ENCODE measurements at regions not wholly inside any gene's neighbourhood (a gene's known extent, or its start where the extent isn't known, plus 50 kb on each side); places are given as distances from the start of the nearest gene placed in this dataset.

GRCh38 chr7:19401461-19401860 lies 256.2 kb upstream of the FERD3L start (continued):
- TF ChIP-seq REST (IDR thresholded peaks at IDR 0.05; ENCODE audit: unreplicated experiment) = no peak
- no peak for TF ChIP-seq JUNB (IDR thresholded peaks at IDR 0.05; ENCODE audit: unreplicated experiment)
- TF ChIP-seq CTCF (conservative IDR thresholded peaks at IDR 0.05; ENCODE audit: low read depth in 2 of 2) = no peak
- no peak for TF ChIP-seq NANOG (IDR thresholded peaks at IDR 0.05; ENCODE audit: borderline replicate concordance)
- TF ChIP-seq EZH2 (IDR thresholded peaks at IDR 0.05; ENCODE audit: low read depth, unreplicated experiment) = no peak
- TF ChIP-seq STAT1 (IDR thresholded peaks at IDR 0.05; ENCODE audit: unreplicated experiment) = no peak

GRCh38 chr7:19400758-19401254 lies 255.6 kb upstream of the FERD3L start:
- H3K27ac ChIP-seq (ENCODE audit: low read depth) = no peak overlapping the region
- ATAC-seq = no peak
- no peak overlapping the region for H3K27ac Mint-ChIP-seq
- H3K9me2 ChIP-seq (ENCODE audit: insufficient read depth) = no peaks in the 10 kb centered on the region
- no peaks in the 10 kb centered on the region for H3K27me3 Mint-ChIP-seq (ENCODE audit: insufficient read depth, low read depth, poor library complexity)
- no peaks in the 10 kb centered on the region for H3K9me3 Mint-ChIP-seq
- H3F3A ChIP-seq (replicated peaks; ENCODE audit: low read depth) = no peaks in the 10 kb centered on the region
- H3K36me3 Mint-ChIP-seq (ENCODE audit: low read depth) = no peaks in the 10 kb centered on the region
- H3K27me3 ChIP-seq (ENCODE audit: insufficient read depth) = no peaks in the 10 kb centered on the region
- H3K79me2 ChIP-seq (replicated peaks; ENCODE audit: insufficient read depth) = no peaks in the 10 kb centered on the region
- peaks cover 11% of the 10 kb centered on the region for H3K4me1 ChIP-seq (ENCODE audit: insufficient read depth)
- no peak for DNase-seq (ENCODE audit: low spot score)
- peaks cover 19% of the 10 kb centered on the region for H3K4me1 Mint-ChIP-seq
- H3K36me3 ChIP-seq (ENCODE audit: insufficient read depth) = no peaks in the 10 kb centered on the region
- no peak overlapping the region for H2AFZ ChIP-seq
- no peak overlapping the region for H3K4me3 Mint-ChIP-seq
- no peaks in the 10 kb centered on the region for H4K20me1 ChIP-seq (replicated peaks; ENCODE audit: insufficient read depth)
- no peak overlapping the region for H3K4me3 ChIP-seq
- H3K4me2 ChIP-seq = no peak overlapping the region
- no peak for TF ChIP-seq STAT1 (IDR thresholded peaks at IDR 0.05; ENCODE audit: unreplicated experiment)
- TF ChIP-seq NANOG (IDR thresholded peaks at IDR 0.05; ENCODE audit: borderline replicate concordance) = no peak
- no peak for TF ChIP-seq JUNB (IDR thresholded peaks at IDR 0.05; ENCODE audit: unreplicated experiment)
- TF ChIP-seq EZH2 (IDR thresholded peaks at IDR 0.05; ENCODE audit: low read depth, unreplicated experiment) = no peak
- TF ChIP-seq EZH2phosphoT487 (IDR thresholded peaks at IDR 0.05; ENCODE audit: unreplicated experiment) = no peak
- no peak for TF ChIP-seq ZNF462 (CRISPR knock-in tag; IDR thresholded peaks at IDR 0.05)
- TF ChIP-seq POLR2AphosphoS5 (IDR thresholded peaks at IDR 0.05; ENCODE audit: low read depth) = no peak
- no peak for TF ChIP-seq CTCF (conservative IDR thresholded peaks at IDR 0.05; ENCODE audit: low read depth in 2 of 2)
